GM12874 (cell line): ENCODE measurements at regions not wholly inside any gene's neighbourhood (a gene's known extent, or its start where the extent isn't known, plus 50 kb on each side); places are given as distances from the start of the nearest gene placed in this dataset.

Source experiments
- CTCF ChIP-seq: IDR thresholded peaks from 2 replicates; pipeline ENCODE4 v1.5.1; 2011; ENCODE audit warnings: low read depth, mild to moderate bottlenecking, control low read depth, low read length, moderate library complexity; ENCODE audit not compliant: insufficient read depth

GRCh38 chr12:39205969-39206368, 237.0 kb downstream of the KIF21A start:
- no peak for TF ChIP-seq CTCF

GRCh38 chr12:39199351-39199750, 243.6 kb downstream of the KIF21A start:
- no peak for TF ChIP-seq CTCF

GRCh38 chr12:39188689-39189088, 254.2 kb downstream of the KIF21A start:
- no peak for TF ChIP-seq CTCF

- TF ChIP-seq CTCF: no peak
Measured at GRCh38 chr12:39186744-39187143, 256.2 kb downstream of the KIF21A start.

GRCh38 chr12:39178837-39179236, 264.1 kb downstream of the KIF21A start:
- no peak for TF ChIP-seq CTCF

- no peak for TF ChIP-seq CTCF
Measured at GRCh38 chr12:39176356-39176755, 266.6 kb downstream of the KIF21A start.

GRCh38 chr12:39173726-39174125, 268.3 kb upstream of the CPNE8 start:
- no peak for TF ChIP-seq CTCF

GRCh38 chr12:39165338-39165737, 259.9 kb upstream of the CPNE8 start:
- TF ChIP-seq CTCF: no peak
